H1 (cell line): ENCODE measurements at regions not wholly inside any gene's neighbourhood (a gene's known extent, or its start where the extent isn't known, plus 50 kb on each side); places are given as distances from the start of the nearest gene placed in this dataset.

Experiments
- CTCF ChIA-PET: fragments of 300-600 bp; sonication (Branson Sonifier 250); formaldehyde crosslinking; loops from one replicate; lab custom pipeline; 2021; ENCODE audit not compliant: partially characterized antibody; lab: Charles Lee
- POLR2A ChIA-PET: fragments of 300-600 bp; sonication (Branson Sonifier 250); formaldehyde crosslinking; loops from one replicate; lab custom pipeline; 2021; ENCODE audit warnings: inconsistent platforms; ENCODE audit not compliant: partially characterized antibody; lab: Charles Lee
- DNase-seq, 2 experiments: peaks; one replicate each; pipeline versions ENCODE4 v3.0.0 to v3.0.0-alpha.2; 2010 to 2022; ENCODE audit warnings: low spot score in 2 of 2, low read depth in 1 of 2, mixed read lengths in 1 of 2
- FAIRE-seq: peaks from 2 replicates; lab custom pipeline; 2011; peaks lifted over from hg19 to GRCh38; lab: Jason Lieb, UNC
- H2AFZ ChIP-seq: 2 replicates; pipeline ENCODE4 v1.8.1; 2012; ENCODE audit warnings: low read length, inconsistent platforms
- H2AK5ac ChIP-seq: 2 replicates; pipeline ENCODE4 v1.6.1; 2013; ENCODE audit warnings: low read depth, low read length
- H2BK120ac ChIP-seq: replicated peaks from 2 replicates; pipeline ENCODE3; 2013; ENCODE audit warnings: low read depth, low read length, inconsistent platforms
- H2BK12ac ChIP-seq: 2 replicates; pipeline ENCODE4 v1.6.1; 2013; ENCODE audit warnings: low read depth, low read length
- H2BK15ac ChIP-seq: 2 replicates; pipeline ENCODE4 v1.6.1; 2013; ENCODE audit warnings: low read length
- H2BK20ac ChIP-seq: 2 replicates; pipeline ENCODE4 v1.6.1; 2013; ENCODE audit warnings: low read length
- H2BK5ac ChIP-seq: 2 replicates; pipeline ENCODE4 v1.6.1; 2013; ENCODE audit warnings: low read depth, low read length
- H3K14ac ChIP-seq: 2 replicates; pipeline ENCODE4 v1.6.1; 2013; ENCODE audit warnings: inconsistent platforms; ENCODE audit not compliant: insufficient read length
- H3K18ac ChIP-seq: 2 replicates; pipeline ENCODE4 v1.6.1; 2013; ENCODE audit warnings: low read length; ENCODE audit errors: extremely low read depth
- H3K23ac ChIP-seq: 2 replicates; pipeline ENCODE4 v1.6.1; 2013; ENCODE audit warnings: inconsistent platforms; ENCODE audit not compliant: insufficient read length
- H3K23me2 ChIP-seq: 2 replicates; pipeline ENCODE4 v1.6.1; 2013; ENCODE audit warnings: low read depth, low read length
- H3K27ac ChIP-seq: 2 replicates; pipeline ENCODE4 v1.6.1; 2011; ENCODE audit warnings: low read depth, low read length, inconsistent platforms
- H3K27me3 ChIP-seq, 4 experiments: replicated peaks in 1 of 4; 1 replicate in 1 of 4; 2 replicates in 3 of 4; pipeline versions ENCODE4 v1.6.1 to v1.8.1; 2011 to 2013; ENCODE audit warnings: low read length in 3 of 4, mild to moderate bottlenecking in 3 of 4, inconsistent platforms in 2 of 4, mixed read lengths in 2 of 4, moderate library complexity in 1 of 4; ENCODE audit not compliant: control insufficient read depth in 3 of 4, insufficient read depth in 3 of 4; ENCODE audit errors: extremely low read depth in 1 of 4
- H3K36me3 ChIP-seq, 4 experiments: 2 replicates each; pipeline versions ENCODE4 v1.6.1 to v1.8.1; 2011 to 2013; ENCODE audit warnings: mild to moderate bottlenecking in 4 of 4, low read length in 3 of 4, moderate library complexity in 2 of 4, control low read depth in 1 of 4, inconsistent platforms in 1 of 4; ENCODE audit not compliant: insufficient read depth in 4 of 4, control insufficient read depth in 2 of 4
- H3K4ac ChIP-seq: replicated peaks from 2 replicates; pipeline ENCODE3; 2013; ENCODE audit warnings: low read length, low read depth, mixed read lengths, inconsistent platforms; ENCODE audit not compliant: insufficient read length
- H3K4me1 ChIP-seq, 4 experiments: replicated peaks in 1 of 4; 1 replicate in 1 of 4; 2 replicates in 3 of 4; pipeline versions ENCODE4 v1.6.1 to v1.8.1; 2011 to 2013; ENCODE audit warnings: low read length in 3 of 4, inconsistent platforms in 2 of 4, mixed read lengths in 1 of 4; ENCODE audit not compliant: insufficient read depth in 4 of 4, control insufficient read depth in 3 of 4
- H3K4me2 ChIP-seq, 2 experiments: 2 replicates each; pipeline versions ENCODE4 v1.6.1 to v1.8.1; 2011 to 2013; ENCODE audit warnings: low read depth in 2 of 2, low read length in 2 of 2, control low read depth in 1 of 2, inconsistent platforms in 1 of 2, mild to moderate bottlenecking in 1 of 2; ENCODE audit not compliant: insufficient read depth in 1 of 2
- H3K4me3 ChIP-seq, 4 experiments: fragments of 200-600, 300-600 bp in 1 of 4; sonication (generic), shearing (Covaris generic), sonication (Bioruptor Twin) in 1 of 4; 2 replicates each; pipeline versions ENCODE4 v1.5.1 to v1.8.1; 2011 to 2016; ENCODE audit warnings: low read length in 4 of 4, low read depth in 3 of 4, control low read depth in 2 of 4, inconsistent platforms in 2 of 4, mild to moderate bottlenecking in 2 of 4, mixed read lengths in 1 of 4, moderate library complexity in 1 of 4; ENCODE audit not compliant: insufficient read depth in 2 of 4; ENCODE audit errors: extremely low read depth in 1 of 4
- H3K56ac ChIP-seq: replicated peaks from 2 replicates; pipeline ENCODE3; 2013; ENCODE audit warnings: low read depth, mild to moderate bottlenecking, mixed read lengths, low read length, inconsistent platforms; ENCODE audit not compliant: insufficient read length
- H3K79me1 ChIP-seq: 2 replicates; pipeline ENCODE4 v1.6.1; 2013; ENCODE audit warnings: low read depth, low read length, control low read depth
- H3K79me2 ChIP-seq, 2 experiments: 2 replicates each; pipeline versions ENCODE4 v1.6.1 to v1.8.1; 2012 to 2013; ENCODE audit warnings: low read length in 2 of 2, mild to moderate bottlenecking in 2 of 2, inconsistent platforms in 1 of 2; ENCODE audit not compliant: insufficient read depth in 2 of 2, control insufficient read depth in 1 of 2
- H3K9ac ChIP-seq, 4 experiments: replicated peaks in 1 of 4; 1 replicate in 1 of 4; 2 replicates in 3 of 4; pipeline versions ENCODE4 v1.6.1 to v1.8.1; 2011 to 2013; ENCODE audit warnings: low read depth in 3 of 4, low read length in 3 of 4, control low read depth in 2 of 4, mild to moderate bottlenecking in 2 of 4, moderate library complexity in 2 of 4, inconsistent platforms in 1 of 4; ENCODE audit errors: extremely low read depth in 1 of 4
- H3K9me3 ChIP-seq, 2 experiments: 2 replicates each; pipeline versions ENCODE4 v1.6.1 to v1.8.1; 2012 to 2013; ENCODE audit warnings: mild to moderate bottlenecking in 2 of 2, moderate library complexity in 2 of 2, control low read depth in 1 of 2, inconsistent platforms in 1 of 2, low read depth in 1 of 2, low read length in 1 of 2, mixed read lengths in 1 of 2; ENCODE audit not compliant: insufficient read depth in 2 of 2
- H4K20me1 ChIP-seq, 2 experiments: replicated peaks in 1 of 2; 2 replicates each; pipeline versions ENCODE3 to v1.8.1; 2011 to 2013; ENCODE audit warnings: inconsistent platforms in 2 of 2, low read length in 2 of 2, mild to moderate bottlenecking in 1 of 2; ENCODE audit not compliant: insufficient read depth in 2 of 2, control insufficient read depth in 1 of 2
- H4K5ac ChIP-seq: 2 replicates; pipeline ENCODE4 v1.6.1; 2013; ENCODE audit warnings: low read length, low read depth, mixed read lengths, inconsistent platforms; ENCODE audit not compliant: insufficient read length
- H4K8ac ChIP-seq: 2 replicates; pipeline ENCODE4 v1.8.0; 2013; ENCODE audit warnings: mild to moderate bottlenecking, moderate library complexity, low read length, inconsistent platforms; ENCODE audit not compliant: insufficient read depth; ENCODE audit errors: extremely low read depth
- H4K91ac ChIP-seq: replicated peaks from 2 replicates; pipeline ENCODE3; 2013; ENCODE audit warnings: low read length, mixed read lengths, inconsistent platforms; ENCODE audit not compliant: insufficient read length
- ATF3 ChIP-seq: IDR thresholded peaks from 2 replicates; pipeline ENCODE4 v1.6.1; 2011; ENCODE audit warnings: low read depth, mild to moderate bottlenecking, low read length; ENCODE audit not compliant: insufficient read depth
- CBX5 ChIP-seq: fragments of 300-800, 300-1000 bp; sonication (generic); IDR thresholded peaks from 2 replicates; pipeline ENCODE4 v1.7.1; 2016; ENCODE audit warnings: antibody characterized with exemption, low read length, low read depth
- E2F6 ChIP-seq: IDR thresholded peaks from 2 replicates; pipeline ENCODE4 v1.6.1; 2012; ENCODE audit warnings: inconsistent platforms
- HDAC6 ChIP-seq: IDR thresholded peaks from one replicate; pipeline ENCODE4 v1.7.1; 2012; ENCODE audit warnings: low read depth, mild to moderate bottlenecking, inconsistent platforms, low read length, moderate library complexity
- MAFK ChIP-seq: IDR thresholded peaks from 2 replicates; pipeline ENCODE4 v1.6.1; 2012; ENCODE audit warnings: low read depth, mild to moderate bottlenecking, improper control_type of control experiment, low read length
- PHF8 ChIP-seq: fragments of 200-600 bp; sonication (generic); conservative IDR thresholded peaks from 2 replicates; pipeline ENCODE4 v1.7.1; 2012; ENCODE audit warnings: low read depth, mild to moderate bottlenecking, inconsistent platforms, low read length, moderate library complexity
- POLR2A ChIP-seq, 2 experiments: IDR thresholded peaks; 1 replicate in 1 of 2; 2 replicates in 1 of 2; pipeline ENCODE4 v1.6.1; 2011; ENCODE audit warnings: low read depth in 2 of 2, low read length in 2 of 2, mild to moderate bottlenecking in 2 of 2; ENCODE audit errors: control extremely low read depth in 1 of 2
- RBBP5 ChIP-seq: IDR thresholded peaks from 2 replicates; pipeline ENCODE4 v1.7.1; 2012; ENCODE audit warnings: low read depth, mild to moderate bottlenecking, inconsistent platforms, low read length, moderate library complexity, borderline replicate concordance
- SAP30 ChIP-seq: fragments of 300-600 bp; sonication (generic); IDR thresholded peaks from 2 replicates; pipeline ENCODE4 v1.7.1; 2012; ENCODE audit warnings: low read length, moderate library complexity, mild to moderate bottlenecking, inconsistent platforms; ENCODE audit not compliant: insufficient read depth, insufficient replicate concordance
- SP4 ChIP-seq: IDR thresholded peaks from 2 replicates; pipeline ENCODE4 v1.6.1; 2012; ENCODE audit warnings: low read length, inconsistent platforms
- TAF1 ChIP-seq: IDR thresholded peaks from 2 replicates; pipeline ENCODE4 v1.6.1; 2011; ENCODE audit warnings: mild to moderate bottlenecking, low read depth, low read length
- ZNF274 ChIP-seq: IDR thresholded peaks from 2 replicates; pipeline ENCODE4 v1.7.0; 2012; ENCODE audit warnings: low read length, borderline replicate concordance; ENCODE audit errors: extremely low read depth
- WGBS, 2 experiments: shearing (Covaris generic) in 1 of 2; methylation state at CpG; one replicate each; pipeline versions ENCODE4 v1.1.6 to v1.1.7; 2013 to 2015; ENCODE audit warnings: low lambda C conversion rate in 2 of 2, mixed read lengths in 2 of 2, inconsistent platforms in 1 of 2, low coverage in 1 of 2, missing lambda C conversion rate in 1 of 2; ENCODE audit not compliant: insufficient replicate concordance in 2 of 2, insufficient coverage in 1 of 2, insufficient read length in 1 of 2; ENCODE audit errors: extremely low coverage in 1 of 2, missing lambda C conversion rate in 1 of 2; 5-methylcytosine and 5-hydroxymethylcytosine counted together

DNA sequence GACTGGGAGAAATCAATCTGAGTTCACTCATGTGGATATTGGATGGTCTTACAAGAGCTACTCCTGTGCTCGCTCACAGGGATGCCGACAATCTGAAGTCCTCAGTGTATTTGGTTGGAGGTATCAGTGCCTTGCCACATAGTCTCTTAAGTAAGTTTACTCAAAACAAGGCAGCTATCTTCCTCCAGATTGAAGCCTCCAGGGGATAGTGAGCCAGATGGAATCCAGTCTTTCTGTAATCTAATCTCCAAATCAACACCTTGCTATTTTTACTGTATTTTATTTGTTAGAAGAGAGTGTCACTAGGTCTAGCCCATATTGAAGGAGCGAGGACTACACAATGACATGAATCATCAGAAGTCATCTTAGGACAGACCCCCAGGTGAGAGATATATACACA lies 456.6 kb upstream of the POT1 start:
- no peak overlapping the region for H2BK15ac ChIP-seq
- H3K4me1 ChIP-seq = no peaks in the 10 kb centered on the region
- no peak overlapping the region for H2BK5ac ChIP-seq
- H3K9ac ChIP-seq = no peak overlapping the region
- H3K23ac ChIP-seq = no peak overlapping the region
- no peaks in the 10 kb centered on the region for H3K23me2 ChIP-seq
- H4K91ac ChIP-seq = no peak overlapping the region
- H3K79me2 ChIP-seq = no peaks in the 10 kb centered on the region
- H2AK5ac ChIP-seq = no peak overlapping the region
- H3K4me2 ChIP-seq = no peak overlapping the region
- H3K4ac ChIP-seq = no peak overlapping the region
- no peak overlapping the region for H4K8ac ChIP-seq
- no peaks in the 10 kb centered on the region for H3K9me3 ChIP-seq
- H4K5ac ChIP-seq = no peak overlapping the region
- ChIA-PET POLR2A (no interaction called here), CTCF (interaction anchor here (0.7 kb wide), 1 partner anchor 197 kb away, joined by 3 read pairs; no protein-coding TSS in a partner anchor)
- no peak overlapping the region for H3K27ac ChIP-seq
- no peaks in the 10 kb centered on the region for H3K27me3 ChIP-seq
- H3K14ac ChIP-seq = no peak overlapping the region
- H3K79me1 ChIP-seq = no peaks in the 10 kb centered on the region
- H3K4me3 ChIP-seq = no peak overlapping the region
- no peak overlapping the region for H3K18ac ChIP-seq
- no peak overlapping the region for H3K56ac ChIP-seq
- 58% methylated on average over 3 of the region's 3 CpGs; no CpG with 5 or more reads in 1 of the 2 experiments for WGBS, 2 experiments
- H2BK12ac ChIP-seq = no peak overlapping the region
- FAIRE-seq (no peak), DNase-seq (no peak)
- H2AFZ ChIP-seq = no peak overlapping the region
- no peaks in the 10 kb centered on the region for H4K20me1 ChIP-seq
- no peak overlapping the region for H2BK20ac ChIP-seq
- no peak overlapping the region for H2BK120ac ChIP-seq
- no peaks in the 10 kb centered on the region for H3K36me3 ChIP-seq
- TF ChIP-seq ATF3 (no peak), ZNF274 (no peak), E2F6 (no peak), SP4 (no peak), CBX5 (no peak), PHF8 (no peak), POLR2A (IDR thresholded peaks at IDR 0.05; ENCODE audit: control extremely low read depth in 1 of 2, low read depth in 2 of 2, low read length in 2 of 2) (no peak), SAP30 (no peak), RBBP5 (no peak), HDAC6 (no peak), MAFK (no peak), TAF1 (no peak)
